Tibial nerve (tissue), 4 donors: ENCODE measurements at regions not wholly inside any gene's neighbourhood (a gene's known extent, or its start where the extent isn't known, plus 50 kb on each side); places are given as distances from the start of the nearest gene placed in this dataset.

Experiments
- CTCF ChIP-seq, 5 experiments: fragments of 200-600 bp in 3 of 5; fragments of 450-650 bp in 2 of 5; sonication (generic) in 3 of 5; IDR thresholded peaks; one replicate each; pipeline ENCODE4 v1.5.1; 2016 to 2019; ENCODE audit warnings: antibody characterized with exemption in 5 of 5, mild to moderate bottlenecking in 3 of 5, moderate library complexity in 2 of 5
- EP300 ChIP-seq, 2 donors: sonication (generic); formaldehyde crosslinking; IDR thresholded peaks; one replicate each; pipeline ENCODE4 v1.6.1; 2017; ENCODE audit warnings: antibody characterized with exemption in 2 of 2, mild to moderate bottlenecking in 1 of 2
- POLR2A ChIP-seq, 2 donors: fragments of 450-650 bp; IDR thresholded peaks; one replicate each; pipeline ENCODE4 v1.6.1; 2017; ENCODE audit warnings: antibody characterized with exemption in 2 of 2, mild to moderate bottlenecking in 2 of 2, moderate library complexity in 2 of 2

DNA sequence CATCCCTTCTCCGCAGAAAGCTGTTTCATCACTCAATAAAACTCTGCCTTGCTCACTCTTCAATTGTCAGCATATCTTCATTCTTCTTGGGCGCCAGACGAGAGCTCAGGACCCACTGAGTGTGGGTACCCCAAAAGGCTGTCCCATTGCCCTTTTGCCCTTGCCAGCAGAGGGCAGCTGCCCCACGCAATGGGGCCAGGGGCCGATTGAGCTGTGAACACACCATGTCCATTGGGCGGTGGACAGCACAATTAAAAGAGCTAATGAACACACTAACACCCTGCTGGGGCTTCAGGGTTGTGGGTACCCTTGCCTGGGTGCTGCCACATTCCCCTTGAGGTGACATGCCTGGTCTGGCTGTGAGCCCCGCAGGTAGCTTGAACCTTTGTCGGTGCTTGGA, 487.2 kb upstream of the NUDT12 start:
- TF ChIP-seq CTCF (IDR thresholded peaks at IDR 0.05), result no peak
- TF ChIP-seq POLR2A (IDR thresholded peaks at IDR 0.05), result no peak
- no peak for TF ChIP-seq EP300 (IDR thresholded peaks at IDR 0.05)
